H1 (cell line): ENCODE measurements at regions not wholly inside any gene's neighbourhood (a gene's known extent, or its start where the extent isn't known, plus 50 kb on each side); places are given as distances from the start of the nearest gene placed in this dataset.

Experiments
- TF ChIP-seq, protein P1 (sequence below): fragments of 300-600 bp; sonication (generic); IDR thresholded peaks from 2 replicates; pipeline ENCODE4 v1.7.1; 2012; ENCODE audit warnings: low read length, moderate library complexity, mild to moderate bottlenecking, inconsistent platforms; ENCODE audit not compliant: insufficient replicate concordance

DNA sequence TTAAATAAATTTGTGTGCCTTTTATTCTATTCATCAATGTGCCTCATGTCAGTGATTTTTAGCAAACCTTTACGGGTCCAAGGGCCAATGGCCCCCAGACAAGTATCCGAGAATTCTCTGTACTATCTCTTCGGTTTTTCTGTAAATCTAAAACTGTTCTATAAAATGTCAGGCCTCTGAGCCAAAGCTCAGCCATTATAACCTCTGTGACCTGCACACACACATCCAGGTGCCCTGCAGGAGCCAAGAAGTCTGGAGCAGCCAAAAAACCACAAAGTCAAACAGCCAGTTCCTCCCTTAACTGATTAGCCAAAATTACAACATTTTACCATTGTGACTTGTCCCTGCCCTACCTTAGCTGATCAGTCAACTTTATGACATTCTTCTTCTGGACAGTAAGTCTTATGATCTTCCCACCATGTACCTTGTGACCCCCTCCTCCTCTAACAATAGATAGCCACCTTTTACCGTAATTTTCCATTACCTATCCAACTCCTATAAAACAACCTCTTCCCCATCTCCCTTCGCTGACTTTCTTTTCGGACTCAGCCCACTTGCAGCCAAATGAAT is 363.8 kb downstream of the SEMA3D start (continued):
- TF ChIP-seq, protein P1, sequence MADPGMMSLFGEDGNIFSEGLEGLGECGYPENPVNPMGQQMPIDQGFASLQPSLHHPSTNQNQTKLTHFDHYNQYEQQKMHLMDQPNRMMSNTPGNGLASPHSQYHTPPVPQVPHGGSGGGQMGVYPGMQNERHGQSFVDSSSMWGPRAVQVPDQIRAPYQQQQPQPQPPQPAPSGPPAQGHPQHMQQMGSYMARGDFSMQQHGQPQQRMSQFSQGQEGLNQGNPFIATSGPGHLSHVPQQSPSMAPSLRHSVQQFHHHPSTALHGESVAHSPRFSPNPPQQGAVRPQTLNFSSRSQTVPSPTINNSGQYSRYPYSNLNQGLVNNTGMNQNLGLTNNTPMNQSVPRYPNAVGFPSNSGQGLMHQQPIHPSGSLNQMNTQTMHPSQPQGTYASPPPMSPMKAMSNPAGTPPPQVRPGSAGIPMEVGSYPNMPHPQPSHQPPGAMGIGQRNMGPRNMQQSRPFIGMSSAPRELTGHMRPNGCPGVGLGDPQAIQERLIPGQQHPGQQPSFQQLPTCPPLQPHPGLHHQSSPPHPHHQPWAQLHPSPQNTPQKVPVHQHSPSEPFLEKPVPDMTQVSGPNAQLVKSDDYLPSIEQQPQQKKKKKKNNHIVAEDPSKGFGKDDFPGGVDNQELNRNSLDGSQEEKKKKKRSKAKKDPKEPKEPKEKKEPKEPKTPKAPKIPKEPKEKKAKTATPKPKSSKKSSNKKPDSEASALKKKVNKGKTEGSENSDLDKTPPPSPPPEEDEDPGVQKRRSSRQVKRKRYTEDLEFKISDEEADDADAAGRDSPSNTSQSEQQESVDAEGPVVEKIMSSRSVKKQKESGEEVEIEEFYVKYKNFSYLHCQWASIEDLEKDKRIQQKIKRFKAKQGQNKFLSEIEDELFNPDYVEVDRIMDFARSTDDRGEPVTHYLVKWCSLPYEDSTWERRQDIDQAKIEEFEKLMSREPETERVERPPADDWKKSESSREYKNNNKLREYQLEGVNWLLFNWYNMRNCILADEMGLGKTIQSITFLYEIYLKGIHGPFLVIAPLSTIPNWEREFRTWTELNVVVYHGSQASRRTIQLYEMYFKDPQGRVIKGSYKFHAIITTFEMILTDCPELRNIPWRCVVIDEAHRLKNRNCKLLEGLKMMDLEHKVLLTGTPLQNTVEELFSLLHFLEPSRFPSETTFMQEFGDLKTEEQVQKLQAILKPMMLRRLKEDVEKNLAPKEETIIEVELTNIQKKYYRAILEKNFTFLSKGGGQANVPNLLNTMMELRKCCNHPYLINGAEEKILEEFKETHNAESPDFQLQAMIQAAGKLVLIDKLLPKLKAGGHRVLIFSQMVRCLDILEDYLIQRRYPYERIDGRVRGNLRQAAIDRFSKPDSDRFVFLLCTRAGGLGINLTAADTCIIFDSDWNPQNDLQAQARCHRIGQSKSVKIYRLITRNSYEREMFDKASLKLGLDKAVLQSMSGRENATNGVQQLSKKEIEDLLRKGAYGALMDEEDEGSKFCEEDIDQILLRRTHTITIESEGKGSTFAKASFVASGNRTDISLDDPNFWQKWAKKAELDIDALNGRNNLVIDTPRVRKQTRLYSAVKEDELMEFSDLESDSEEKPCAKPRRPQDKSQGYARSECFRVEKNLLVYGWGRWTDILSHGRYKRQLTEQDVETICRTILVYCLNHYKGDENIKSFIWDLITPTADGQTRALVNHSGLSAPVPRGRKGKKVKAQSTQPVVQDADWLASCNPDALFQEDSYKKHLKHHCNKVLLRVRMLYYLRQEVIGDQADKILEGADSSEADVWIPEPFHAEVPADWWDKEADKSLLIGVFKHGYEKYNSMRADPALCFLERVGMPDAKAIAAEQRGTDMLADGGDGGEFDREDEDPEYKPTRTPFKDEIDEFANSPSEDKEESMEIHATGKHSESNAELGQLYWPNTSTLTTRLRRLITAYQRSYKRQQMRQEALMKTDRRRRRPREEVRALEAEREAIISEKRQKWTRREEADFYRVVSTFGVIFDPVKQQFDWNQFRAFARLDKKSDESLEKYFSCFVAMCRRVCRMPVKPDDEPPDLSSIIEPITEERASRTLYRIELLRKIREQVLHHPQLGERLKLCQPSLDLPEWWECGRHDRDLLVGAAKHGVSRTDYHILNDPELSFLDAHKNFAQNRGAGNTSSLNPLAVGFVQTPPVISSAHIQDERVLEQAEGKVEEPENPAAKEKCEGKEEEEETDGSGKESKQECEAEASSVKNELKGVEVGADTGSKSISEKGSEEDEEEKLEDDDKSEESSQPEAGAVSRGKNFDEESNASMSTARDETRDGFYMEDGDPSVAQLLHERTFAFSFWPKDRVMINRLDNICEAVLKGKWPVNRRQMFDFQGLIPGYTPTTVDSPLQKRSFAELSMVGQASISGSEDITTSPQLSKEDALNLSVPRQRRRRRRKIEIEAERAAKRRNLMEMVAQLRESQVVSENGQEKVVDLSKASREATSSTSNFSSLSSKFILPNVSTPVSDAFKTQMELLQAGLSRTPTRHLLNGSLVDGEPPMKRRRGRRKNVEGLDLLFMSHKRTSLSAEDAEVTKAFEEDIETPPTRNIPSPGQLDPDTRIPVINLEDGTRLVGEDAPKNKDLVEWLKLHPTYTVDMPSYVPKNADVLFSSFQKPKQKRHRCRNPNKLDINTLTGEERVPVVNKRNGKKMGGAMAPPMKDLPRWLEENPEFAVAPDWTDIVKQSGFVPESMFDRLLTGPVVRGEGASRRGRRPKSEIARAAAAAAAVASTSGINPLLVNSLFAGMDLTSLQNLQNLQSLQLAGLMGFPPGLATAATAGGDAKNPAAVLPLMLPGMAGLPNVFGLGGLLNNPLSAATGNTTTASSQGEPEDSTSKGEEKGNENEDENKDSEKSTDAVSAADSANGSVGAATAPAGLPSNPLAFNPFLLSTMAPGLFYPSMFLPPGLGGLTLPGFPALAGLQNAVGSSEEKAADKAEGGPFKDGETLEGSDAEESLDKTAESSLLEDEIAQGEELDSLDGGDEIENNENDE: no peak
